ENCODE measurements at regions not wholly inside any gene's neighbourhood (a gene's known extent, or its start where the extent isn't known, plus 50 kb on each side); places are given as distances from the start of the nearest gene placed in this dataset.

DNA sequence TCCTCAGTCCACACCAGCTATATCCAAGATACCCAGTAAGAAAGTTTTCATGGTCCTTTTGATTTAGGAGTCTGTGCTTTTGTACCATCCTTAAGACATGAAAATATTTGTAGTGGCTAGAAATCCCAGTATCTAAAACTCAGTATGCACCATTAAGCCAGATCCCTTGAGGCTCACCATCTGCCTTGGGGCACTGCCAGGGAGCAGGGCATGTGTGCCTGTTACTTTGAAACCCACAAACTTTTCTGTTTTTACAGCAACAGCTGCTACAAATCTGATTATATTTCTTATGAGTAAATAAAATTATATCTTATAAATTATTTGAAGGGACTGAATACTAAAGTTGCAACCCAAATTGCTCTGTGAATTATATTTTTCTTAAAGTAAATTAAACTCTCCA is 290.5 kb upstream of the MANEA start:
- Histone ChIP-seq H3K23ac (ENCODE audit: insufficient read length, low read depth, low read length) (no peak overlapping the region), H2BK12ac (ENCODE audit: insufficient read length, low read depth, low read length) (no peak overlapping the region), H3K27me3 (ENCODE audit: insufficient read depth, low read length) (no peaks in the 10 kb centered on the region), H3K79me2 (ENCODE audit: insufficient read depth, low read length) (no peaks in the 10 kb centered on the region), H3K18ac (ENCODE audit: insufficient read length, low read depth, low read length) (no peak overlapping the region), H3K9ac (ENCODE audit: extremely low read depth, insufficient read length, low read length) (no peak overlapping the region), H3T11ph (ENCODE audit: low read length) (no peak overlapping the region), H2AFZ (ENCODE audit: low read length) (no peak overlapping the region), H2BK5ac (ENCODE audit: insufficient read length, low read length) (no peak overlapping the region), H3K79me1 (ENCODE audit: insufficient read depth, low read depth, low read length, poor library complexity, severe bottlenecking) (no peaks in the 10 kb centered on the region), H3K14ac (ENCODE audit: insufficient read depth, low read length) (no peak overlapping the region), H4K91ac (ENCODE audit: insufficient read length, low read depth, low read length) (no peak overlapping the region), H4K5ac (ENCODE audit: insufficient read length, low read depth, low read length) (no peak overlapping the region), H3K4ac (ENCODE audit: low read depth, low read length) (no peak overlapping the region), H3K56ac (ENCODE audit: insufficient read length, low read depth, low read length) (no peak overlapping the region), H2AK5ac (ENCODE audit: insufficient read length, low read length) (no peak overlapping the region), H3K9me3 (ENCODE audit: control insufficient read depth, low read depth, low read length) (no peaks in the 10 kb centered on the region), H3K4me1 (ENCODE audit: insufficient read depth, low read length) (no peaks in the 10 kb centered on the region; the same call in 1 of the 2 replicates), H3K23me2 (ENCODE audit: insufficient read length, low read depth, low read length, poor library complexity, severe bottlenecking) (no peaks in the 10 kb centered on the region), H3K4me2 (ENCODE audit: insufficient read depth, insufficient read length, low read length) (no peak overlapping the region), H4K20me1 (ENCODE audit: control insufficient read depth, insufficient read depth, insufficient read length) (no peaks in the 10 kb centered on the region), H2BK15ac (ENCODE audit: low read depth, low read length) (no peak overlapping the region), H2BK20ac (ENCODE audit: low read depth, low read length, poor library complexity, severe bottlenecking) (no peak overlapping the region), H4K8ac (replicated peaks; ENCODE audit: insufficient read length, low read depth, low read length) (no peak overlapping the region), H3K27ac (ENCODE audit: insufficient read length, low read depth, low read length) (no peak overlapping the region), H2BK120ac (ENCODE audit: low read depth, low read length, poor library complexity, severe bottlenecking) (no peak overlapping the region)
- Mint-ChIP-seq H3K27me3 (ENCODE audit: low read depth) (peaks cover 3% of the 10 kb centered on the region), H3K4me1 (peaks cover 10 to 11% of the 10 kb centered on the region in 2 experiments), H3K9me3 (no peaks in the 10 kb centered on the region), H3K4me3 (no peak overlapping the region), H3K36me3 (ENCODE audit: insufficient read depth in 1 of 3, low read depth in 3 of 3) (no peaks in the 10 kb centered on the region), H3K27ac (no peak overlapping the region)
- DNase-seq: no peak
- TF ChIP-seq CTCF (conservative IDR thresholded peaks at IDR 0.05): no peak

Data from H9 (cell line).